K562 (cell line): ENCODE measurements at regions not wholly inside any gene's neighbourhood (a gene's known extent, or its start where the extent isn't known, plus 50 kb on each side); places are given as distances from the start of the nearest gene placed in this dataset.

ENCODE experiments used
- KDM2B ChIP-seq: fragments of 250-450 bp; sonication (Bioruptor Pico); IDR thresholded peaks from 2 replicates; pipeline ENCODE4 v1.8.0; 2021; ENCODE audit warnings: mild to moderate bottlenecking, moderate library complexity
- MEF2A ChIP-seq: IDR thresholded peaks from 2 replicates; pipeline ENCODE4 v1.6.1; 2011; ENCODE audit warnings: low read depth, mild to moderate bottlenecking, low read length, moderate library complexity; ENCODE audit not compliant: control insufficient read depth
- TF ChIP-seq, protein P1 (sequence below), 2 experiments: fragments of 450-650 bp in 1 of 2; sonication (generic) in 1 of 2; formaldehyde crosslinking in 1 of 2; IDR thresholded peaks; 2 replicates each; pipeline versions ENCODE4 v1.7.1 to v1.9.0; 2016 to 2022; ENCODE audit warnings: inconsistent platforms in 1 of 2, mild to moderate bottlenecking in 1 of 2, missing genetic modification reagents in 1 of 2
- TF ChIP-seq, protein P2 (sequence below): sonication (generic); formaldehyde crosslinking; IDR thresholded peaks from 2 replicates; pipeline ENCODE4 v1.8.1; 2022; ENCODE audit warnings: missing genetic modification reagents
- TF ChIP-seq, protein P3 (sequence below): fragments of 250-450 bp; sonication (Bioruptor Pico); IDR thresholded peaks from 2 replicates; pipeline ENCODE4 v1.8.0; 2022; ENCODE audit warnings: moderate library complexity, mild to moderate bottlenecking, inconsistent platforms

DNA sequence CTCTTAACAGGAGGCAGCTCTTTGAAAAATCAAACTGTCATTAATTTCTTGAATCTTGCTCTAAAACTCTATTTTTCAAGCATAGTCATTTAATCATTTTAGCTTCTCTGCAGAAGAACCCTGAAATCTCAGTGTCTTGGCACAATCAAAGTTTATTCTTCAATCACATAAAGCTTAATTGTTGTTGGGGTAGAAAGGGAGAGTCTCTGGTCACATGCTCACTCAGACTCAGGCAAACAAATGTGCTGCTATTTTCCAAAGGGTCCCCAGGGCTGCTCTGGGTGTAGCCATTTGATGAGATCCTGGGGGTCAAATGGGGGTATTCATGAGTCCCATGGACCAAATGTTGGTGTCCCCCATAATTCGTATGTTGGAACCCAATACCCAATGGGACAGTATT is 114.8 kb downstream of the MSX2 start (continued):
- TF ChIP-seq, protein P1, sequence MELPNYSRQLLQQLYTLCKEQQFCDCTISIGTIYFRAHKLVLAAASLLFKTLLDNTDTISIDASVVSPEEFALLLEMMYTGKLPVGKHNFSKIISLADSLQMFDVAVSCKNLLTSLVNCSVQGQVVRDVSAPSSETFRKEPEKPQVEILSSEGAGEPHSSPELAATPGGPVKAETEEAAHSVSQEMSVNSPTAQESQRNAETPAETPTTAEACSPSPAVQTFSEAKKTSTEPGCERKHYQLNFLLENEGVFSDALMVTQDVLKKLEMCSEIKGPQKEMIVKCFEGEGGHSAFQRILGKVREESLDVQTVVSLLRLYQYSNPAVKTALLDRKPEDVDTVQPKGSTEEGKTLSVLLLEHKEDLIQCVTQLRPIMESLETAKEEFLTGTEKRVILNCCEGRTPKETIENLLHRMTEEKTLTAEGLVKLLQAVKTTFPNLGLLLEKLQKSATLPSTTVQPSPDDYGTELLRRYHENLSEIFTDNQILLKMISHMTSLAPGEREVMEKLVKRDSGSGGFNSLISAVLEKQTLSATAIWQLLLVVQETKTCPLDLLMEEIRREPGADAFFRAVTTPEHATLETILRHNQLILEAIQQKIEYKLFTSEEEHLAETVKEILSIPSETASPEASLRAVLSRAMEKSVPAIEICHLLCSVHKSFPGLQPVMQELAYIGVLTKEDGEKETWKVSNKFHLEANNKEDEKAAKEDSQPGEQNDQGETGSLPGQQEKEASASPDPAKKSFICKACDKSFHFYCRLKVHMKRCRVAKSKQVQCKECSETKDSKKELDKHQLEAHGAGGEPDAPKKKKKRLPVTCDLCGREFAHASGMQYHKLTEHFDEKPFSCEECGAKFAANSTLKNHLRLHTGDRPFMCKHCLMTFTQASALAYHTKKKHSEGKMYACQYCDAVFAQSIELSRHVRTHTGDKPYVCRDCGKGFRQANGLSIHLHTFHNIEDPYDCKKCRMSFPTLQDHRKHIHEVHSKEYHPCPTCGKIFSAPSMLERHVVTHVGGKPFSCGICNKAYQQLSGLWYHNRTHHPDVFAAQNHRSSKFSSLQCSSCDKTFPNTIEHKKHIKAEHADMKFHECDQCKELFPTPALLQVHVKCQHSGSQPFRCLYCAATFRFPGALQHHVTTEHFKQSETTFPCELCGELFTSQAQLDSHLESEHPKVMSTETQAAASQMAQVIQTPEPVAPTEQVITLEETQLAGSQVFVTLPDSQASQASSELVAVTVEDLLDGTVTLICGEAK (IDR thresholded peaks at IDR 0.05), result no peak
- TF ChIP-seq, protein P1 (CRISPR knock-in tag; IDR thresholded peaks at IDR 0.05), result no peak
- TF ChIP-seq, protein P2, sequence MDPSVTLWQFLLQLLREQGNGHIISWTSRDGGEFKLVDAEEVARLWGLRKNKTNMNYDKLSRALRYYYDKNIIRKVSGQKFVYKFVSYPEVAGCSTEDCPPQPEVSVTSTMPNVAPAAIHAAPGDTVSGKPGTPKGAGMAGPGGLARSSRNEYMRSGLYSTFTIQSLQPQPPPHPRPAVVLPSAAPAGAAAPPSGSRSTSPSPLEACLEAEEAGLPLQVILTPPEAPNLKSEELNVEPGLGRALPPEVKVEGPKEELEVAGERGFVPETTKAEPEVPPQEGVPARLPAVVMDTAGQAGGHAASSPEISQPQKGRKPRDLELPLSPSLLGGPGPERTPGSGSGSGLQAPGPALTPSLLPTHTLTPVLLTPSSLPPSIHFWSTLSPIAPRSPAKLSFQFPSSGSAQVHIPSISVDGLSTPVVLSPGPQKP (CRISPR knock-in tag), result no peak
- TF ChIP-seq, protein P3, sequence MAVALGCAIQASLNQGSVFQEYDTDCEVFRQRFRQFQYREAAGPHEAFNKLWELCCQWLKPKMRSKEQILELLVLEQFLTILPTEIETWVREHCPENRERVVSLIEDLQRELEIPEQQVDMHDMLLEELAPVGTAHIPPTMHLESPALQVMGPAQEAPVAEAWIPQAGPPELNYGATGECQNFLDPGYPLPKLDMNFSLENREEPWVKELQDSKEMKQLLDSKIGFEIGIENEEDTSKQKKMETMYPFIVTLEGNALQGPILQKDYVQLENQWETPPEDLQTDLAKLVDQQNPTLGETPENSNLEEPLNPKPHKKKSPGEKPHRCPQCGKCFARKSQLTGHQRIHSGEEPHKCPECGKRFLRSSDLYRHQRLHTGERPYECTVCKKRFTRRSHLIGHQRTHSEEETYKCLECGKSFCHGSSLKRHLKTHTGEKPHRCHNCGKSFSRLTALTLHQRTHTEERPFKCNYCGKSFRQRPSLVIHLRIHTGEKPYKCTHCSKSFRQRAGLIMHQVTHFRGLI, result no peak
- TF ChIP-seq MEF2A (no peak), KDM2B (CRISPR knock-in tag) (no peak)
